Activated T-cell treated with anti-CD3 and anti-CD28 coated beads for 4 hours (primary cell): ENCODE measurements at regions not wholly inside any gene's neighbourhood (a gene's known extent, or its start where the extent isn't known, plus 50 kb on each side); places are given as distances from the start of the nearest gene placed in this dataset.
"Not testable (repeated sequence)": the region's sequence is repeated elsewhere in the genome, so short reads cannot be mapped to it uniquely, and the experiment has no call there.

Experiments used
- DNase-seq: peaks from one replicate; pipeline ENCODE4 v3.0.0-alpha.2; 2020

DNA sequence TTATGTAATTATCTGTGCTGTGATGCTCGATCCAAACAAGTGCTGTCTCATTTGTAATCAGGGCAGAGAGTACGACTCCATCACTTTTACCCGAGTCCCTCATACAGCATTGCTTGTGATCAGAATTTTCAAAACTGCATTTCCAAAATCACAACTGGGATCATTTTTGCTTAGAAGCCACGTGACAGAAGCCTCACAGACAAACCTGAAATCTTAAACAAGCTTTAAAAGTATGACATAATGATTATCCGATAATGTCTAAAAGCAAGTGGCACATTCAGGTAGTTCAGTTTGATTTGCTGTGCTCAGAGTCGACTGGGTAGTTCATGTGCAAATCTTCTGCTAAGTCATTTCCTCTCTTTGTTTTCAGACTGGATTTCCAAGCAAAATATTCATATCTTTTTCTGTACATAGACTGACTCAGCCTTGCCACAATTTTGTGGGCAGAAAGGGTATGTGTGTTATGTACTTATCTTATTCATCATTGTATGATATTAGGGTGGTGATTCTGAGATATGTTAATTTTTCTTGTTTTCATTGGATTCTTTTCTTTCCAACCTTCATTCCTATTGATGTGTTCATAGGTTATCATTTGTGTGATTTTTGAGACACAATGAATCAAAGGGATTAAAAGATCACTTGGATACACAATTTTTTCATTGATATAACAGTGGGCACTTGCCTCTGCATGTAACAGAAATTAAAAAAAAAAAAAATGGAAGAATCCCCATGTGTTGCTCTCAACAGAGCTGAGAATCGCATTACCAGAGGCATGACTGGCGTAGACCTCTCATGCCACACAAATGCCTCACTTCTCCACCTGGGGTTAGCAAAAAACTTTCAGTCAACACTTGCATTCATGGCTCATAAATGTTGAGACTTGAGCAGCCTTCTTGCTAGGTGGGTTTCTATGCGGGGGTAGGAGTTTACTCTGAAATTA, 355.7 kb downstream of the LTN1 start:
- DNase-seq, result no peak

DNA sequence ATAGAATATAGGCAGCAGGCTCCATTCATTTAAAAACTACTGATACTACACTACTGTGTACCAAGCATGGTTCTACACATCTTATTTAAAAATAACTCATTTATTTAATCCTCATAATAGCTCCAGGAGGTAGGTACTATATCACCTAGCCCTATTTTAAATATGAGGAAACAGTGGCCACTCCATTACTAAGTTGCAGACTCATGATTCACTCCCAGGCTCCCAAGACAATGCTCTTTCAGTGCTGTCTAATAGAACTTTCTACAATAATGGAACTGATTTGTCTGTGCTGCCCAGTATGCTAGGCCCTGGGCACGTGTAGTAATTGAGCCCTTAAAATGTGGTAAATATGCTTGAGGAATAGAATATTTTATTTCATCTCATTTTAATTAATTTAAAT, 357.1 kb downstream of the LTN1 start:
- no peak for DNase-seq

DNA sequence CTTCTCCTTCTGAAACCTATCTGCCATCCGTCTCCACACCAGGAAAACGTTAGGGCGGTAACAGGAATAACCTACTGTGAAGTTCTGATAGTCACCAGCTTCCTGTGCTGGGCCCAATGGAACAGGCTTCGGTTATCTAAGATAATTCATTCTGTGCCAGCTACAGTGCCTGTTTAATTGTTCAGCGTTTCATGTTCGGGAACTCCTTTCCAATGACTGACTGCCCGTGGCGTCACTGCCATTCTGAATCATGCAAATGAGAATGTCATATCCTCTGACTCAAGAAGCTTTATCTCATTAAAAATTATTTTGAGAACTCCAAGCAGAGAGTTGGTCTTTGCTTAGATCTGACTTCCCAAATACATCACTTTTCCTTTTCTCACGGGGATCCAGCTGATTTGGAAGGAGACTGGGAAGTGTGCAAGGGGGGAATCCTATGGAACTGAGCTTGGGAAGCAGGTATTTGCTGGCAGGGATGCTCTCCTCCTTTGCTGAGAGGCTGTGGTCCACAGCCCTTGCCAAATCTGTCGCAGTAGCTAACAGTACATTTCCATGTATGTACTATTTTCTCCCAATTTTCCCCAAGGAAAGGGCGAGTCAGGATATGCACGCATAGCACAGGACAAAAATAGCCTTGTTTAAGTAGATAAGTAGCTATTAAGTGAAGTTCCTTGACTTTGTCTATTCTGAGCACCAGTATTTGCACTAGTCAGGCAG, 358.7 kb downstream of the LTN1 start:
- DNase-seq, result no peak

DNA sequence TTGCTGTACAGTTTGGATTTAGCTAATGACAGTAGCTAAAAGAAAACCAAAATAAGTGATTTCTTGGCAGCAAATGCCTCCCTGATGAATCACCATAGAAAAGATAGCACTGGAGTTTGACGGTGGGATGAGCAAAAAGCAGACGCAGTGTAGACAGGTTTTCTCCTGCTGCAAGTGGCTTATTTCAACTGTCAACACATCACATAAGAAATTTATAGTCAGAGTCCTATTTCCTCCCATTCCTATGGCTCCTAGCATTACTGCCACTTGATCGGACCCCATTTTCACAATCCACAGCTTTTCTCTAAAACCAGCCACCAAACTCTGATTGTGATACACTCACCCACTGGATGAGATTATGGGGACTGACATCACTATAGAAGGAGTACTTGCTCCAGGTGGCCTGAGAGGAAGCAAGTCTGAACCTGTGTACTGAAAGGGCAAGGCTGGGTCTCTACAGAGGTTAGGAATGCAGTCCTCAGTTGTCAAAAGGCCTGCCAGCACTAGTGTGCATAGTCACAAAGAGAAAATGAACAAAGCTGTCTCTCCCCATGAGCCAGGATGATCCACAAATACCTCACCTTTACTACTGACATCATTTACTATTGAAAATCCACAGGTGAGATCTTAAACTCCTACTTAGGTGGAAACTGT, 359.8 kb downstream of the LTN1 start:
- DNase-seq, result no peak

DNA sequence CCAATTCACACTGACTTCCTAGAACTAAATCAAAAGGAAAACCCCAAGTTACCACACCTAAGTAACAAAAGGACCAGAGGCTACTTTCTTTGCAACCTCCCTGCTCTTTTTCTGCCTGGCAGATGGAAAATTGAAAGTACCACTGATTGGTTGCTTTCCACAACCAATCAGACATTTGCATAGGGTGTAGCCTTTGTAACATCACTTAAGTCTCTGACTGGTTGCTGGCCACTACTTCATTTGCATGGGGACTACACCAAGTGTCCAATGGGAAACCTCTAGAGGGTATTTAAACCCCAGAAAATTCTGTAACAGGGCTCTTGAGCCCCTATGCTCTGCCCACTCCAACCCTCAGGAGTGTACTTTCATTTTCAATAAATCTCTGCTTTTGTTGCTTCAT, 365.0 kb downstream of the LTN1 start:
- no peak for DNase-seq

DNA sequence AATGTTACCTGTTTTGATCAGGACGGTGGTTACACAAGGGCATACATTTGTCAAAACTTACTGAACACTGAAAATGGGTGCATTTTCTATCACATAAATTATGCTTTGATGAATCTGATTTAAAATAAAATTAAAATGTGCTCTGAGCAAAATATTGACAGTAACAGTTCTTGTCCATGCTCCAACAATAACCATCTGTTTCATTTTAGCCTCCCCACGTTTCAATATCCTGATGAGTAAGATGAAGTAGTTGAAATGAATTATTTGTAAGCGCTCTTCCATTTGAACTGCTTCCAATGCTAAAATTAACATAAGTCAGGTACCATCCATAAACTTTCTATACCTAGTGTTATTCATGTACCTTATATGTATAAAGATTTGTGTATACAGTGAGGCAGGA, 365.4 kb downstream of the LTN1 start:
- no peak for DNase-seq

DNA sequence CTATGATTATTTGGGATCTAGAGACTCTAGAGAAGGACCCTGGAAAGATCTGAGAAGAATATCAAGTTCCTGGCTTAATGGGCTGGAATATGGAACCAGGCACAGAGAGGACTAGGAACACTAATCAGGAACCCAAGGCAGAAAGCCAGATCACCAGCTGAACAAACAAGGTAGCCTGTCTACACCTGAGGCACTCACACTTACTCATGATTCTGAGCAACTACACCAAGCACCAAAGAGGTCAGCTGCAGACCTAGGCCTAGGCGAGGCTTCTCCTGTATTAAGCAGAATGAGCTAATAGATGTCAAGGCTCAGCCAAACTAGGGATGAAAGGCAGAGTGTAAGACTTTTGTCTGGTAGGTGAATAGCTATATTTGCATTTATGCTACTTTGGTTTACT, 368.1 kb downstream of the LTN1 start:
- DNase-seq, result no peak

DNA sequence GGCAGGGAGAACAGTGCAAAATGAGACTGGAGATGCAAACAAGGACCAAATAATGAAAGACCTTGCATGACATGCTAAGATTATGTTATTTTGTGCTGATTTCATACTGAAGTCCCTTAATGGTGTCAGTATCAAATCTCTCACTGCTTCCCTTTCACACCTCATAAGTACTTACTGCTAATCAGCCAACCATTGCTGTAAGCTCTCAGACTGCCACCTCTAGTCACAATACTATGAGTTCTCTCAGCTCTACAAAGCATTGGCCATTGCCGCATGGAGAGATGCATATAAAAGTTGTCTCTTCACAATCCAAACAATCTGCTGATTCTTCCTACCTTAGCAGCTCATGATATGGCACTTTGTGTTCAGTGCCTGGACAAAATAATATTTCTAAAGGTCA, 375.4 kb downstream of the LTN1 start:
- DNase-seq, result no peak

DNA sequence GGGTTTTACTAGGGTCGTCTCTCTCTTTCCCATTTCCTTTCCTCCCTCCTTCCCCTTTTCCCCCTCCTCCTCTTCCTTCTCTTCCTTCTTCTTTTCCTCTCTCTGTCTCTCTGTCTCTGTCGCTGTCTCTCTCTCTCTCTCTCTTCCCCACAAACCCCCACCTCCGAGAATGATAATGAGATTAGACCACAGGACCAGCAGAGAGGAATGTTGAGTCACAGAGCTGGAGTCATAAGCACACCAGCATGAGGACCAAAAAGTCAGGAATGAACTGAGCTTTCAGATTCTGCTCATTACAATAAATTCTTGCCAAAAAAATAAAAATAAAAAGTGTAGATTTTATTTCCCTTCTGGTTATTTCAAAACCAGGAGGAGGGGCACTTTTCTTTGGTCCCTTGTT, 377.4 kb downstream of the LTN1 start:
- DNase-seq, result no peak

DNA sequence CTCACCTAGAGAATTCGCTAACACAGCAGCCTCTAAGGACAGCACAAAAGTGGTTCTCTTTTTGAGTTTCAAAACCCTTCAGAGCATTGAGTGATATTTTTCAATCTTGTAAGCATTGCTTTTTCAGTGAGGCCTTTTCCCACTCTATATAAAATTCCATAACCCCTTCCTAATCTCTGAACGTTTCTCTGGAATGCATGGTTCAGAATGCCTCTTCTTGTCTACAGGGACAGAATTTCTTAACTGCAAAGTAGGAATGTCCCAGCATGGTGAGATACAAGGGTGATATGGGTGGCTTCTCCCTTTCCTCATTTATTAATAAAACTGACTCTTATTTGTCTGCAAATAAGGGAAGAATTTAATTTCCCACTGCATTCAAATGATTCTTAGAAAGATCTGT, 377.9 kb downstream of the LTN1 start:
- no peak for DNase-seq

DNA sequence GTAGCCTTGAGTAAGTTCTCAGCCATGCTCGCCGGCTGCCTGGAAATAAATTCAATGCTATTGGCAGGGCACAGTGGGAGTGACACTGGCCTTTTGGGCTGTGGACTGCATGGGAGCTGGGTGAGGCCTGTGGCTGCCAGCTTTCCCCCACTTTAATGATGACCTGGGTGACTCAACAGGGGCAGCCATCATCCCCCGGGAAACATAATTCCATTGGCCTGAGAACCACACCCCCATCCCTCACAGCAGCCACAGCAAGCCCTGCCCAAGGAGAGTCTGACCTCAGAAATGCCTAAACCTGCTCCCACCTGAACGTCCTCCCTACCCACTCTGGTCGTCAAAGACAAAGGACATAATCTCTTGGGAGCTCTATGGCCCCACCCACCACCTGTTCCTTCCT, 384.0 kb downstream of the LTN1 start:
- no peak for DNase-seq

DNA sequence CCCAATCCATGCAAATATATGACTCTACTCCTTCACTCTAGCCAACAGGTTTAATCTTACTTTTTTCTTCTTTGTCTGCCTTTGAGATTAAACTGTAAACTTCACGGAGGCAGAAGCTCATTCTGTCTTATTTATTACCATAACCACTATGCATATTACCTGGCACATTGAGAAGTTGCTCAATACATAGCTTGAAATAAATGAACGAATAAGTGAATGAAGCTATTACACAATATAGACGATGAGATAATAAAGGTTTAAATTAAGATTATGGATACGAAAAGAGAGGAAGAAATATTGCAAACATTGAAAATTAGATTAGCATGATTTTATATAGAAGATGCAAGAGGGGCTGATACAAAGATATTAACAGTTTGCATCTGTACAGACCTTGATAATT, 385.1 kb downstream of the LTN1 start:
- DNase-seq, result no peak

DNA sequence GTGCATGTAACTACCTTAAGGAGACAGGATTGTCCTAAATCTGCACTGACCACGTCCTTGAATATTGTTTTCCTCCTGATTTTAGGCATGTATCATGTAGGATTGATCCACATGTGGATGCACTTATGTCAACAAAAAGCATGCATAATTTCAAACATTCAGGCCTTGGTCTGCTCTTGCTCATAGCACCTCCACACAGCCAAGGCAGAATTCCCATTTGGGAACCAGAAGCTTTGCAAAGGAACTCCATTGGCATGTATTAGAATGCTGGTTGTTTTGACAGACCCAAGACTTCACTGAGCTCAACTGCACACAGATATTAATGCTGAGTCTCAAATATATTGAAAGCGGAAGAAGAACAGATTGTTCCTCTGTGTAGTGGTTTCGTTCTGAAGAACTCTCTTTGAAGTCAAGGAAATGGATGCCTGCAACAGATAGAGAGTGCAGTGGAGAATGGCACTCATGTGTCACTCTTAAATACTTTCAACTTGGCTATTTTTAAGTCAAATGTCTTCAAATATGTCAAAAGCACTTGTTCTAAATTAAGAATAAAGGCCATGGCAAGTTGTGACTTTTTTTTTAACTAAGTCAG, 387.6 kb downstream of the LTN1 start:
- no peak for DNase-seq

DNA sequence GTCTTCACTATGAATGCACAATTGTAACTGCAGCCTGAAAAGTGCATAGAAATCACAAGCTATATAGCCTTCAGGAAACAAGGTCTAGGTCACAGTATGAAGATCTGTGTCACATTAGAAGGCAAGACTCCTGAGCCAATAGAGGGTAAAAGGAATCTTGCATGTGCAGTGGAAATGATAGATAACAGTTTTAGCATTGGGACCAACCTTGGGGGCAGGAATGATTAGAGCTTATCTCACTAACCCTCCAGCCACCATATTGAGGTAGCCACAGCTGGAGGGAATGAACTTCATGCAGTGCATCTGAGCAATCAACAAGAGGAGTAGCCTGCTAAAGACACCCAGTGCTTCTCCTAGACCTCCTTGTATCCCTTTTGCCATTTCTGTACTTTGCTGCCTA, 390.1 kb downstream of the LTN1 start:
- DNase-seq, result no peak

DNA sequence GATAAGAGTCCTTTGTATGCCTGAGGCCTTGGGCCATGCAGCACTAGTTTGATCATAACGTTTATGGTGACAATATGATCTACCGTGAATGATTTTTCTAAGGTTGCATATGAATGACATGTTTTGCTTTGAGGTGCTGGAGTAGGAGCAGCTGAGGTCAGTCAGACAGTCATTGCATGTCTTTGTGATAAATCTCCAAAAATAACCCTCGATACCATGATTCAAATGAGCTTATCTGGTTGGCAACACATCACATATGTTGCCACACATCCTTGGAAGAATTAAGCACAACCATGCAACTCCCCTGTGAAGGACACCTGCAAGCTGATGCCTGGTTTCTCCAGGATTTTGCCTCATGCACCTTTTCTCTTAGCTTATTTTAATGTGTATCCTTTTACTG, 394.5 kb downstream of the LTN1 start:
- DNase-seq, result no peak

DNA sequence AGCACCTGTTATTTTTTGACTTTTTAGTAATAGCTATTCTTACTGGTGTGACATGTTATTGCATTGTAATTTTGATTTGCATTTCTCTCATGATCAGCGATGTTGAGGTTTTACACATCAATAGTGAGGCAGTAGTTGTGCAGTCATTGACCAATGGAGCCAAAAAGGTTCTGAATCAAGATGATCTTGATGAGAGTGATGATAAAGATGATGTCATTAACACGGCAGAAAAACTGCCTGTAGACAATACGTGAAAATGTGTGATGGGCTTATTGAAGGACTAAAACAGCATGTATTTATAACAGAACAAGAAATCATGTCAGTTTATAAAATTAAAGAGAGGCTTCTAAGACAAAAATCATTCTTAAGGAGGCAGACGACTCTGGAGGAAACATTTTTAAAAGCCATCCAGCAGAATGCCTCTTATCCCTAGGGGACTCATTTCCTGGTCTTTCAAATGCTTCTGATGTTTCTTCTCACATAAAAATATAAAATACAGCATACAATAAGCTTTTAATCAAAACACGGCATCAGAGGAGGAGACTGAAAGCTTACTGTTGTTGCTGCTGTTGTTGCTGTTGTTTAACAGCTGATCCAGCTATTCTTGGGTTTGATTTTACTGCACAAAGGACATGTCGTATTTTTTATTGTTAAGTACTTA, 400.3 kb downstream of the LTN1 start:
- DNase-seq, result no peak

DNA sequence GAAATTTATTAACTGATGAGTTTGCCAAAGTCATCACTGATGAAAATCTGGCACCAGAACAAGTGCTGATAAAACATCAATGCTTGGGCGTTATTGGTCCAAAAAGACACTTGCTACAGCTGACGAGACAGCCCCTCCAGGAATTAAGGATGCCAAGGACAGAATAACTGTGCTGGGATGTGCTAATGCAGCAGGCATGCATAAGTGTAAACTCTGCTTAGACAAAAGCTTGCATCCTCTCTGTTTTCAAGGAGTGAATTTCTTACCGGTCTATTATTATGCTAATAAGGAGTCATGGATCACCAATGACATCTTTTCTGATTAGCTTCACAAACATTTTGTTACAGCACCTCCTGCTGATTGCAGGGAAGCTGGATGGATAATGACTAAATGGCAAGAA, 402.0 kb downstream of the LTN1 start:
- DNase-seq, result no peak

DNA sequence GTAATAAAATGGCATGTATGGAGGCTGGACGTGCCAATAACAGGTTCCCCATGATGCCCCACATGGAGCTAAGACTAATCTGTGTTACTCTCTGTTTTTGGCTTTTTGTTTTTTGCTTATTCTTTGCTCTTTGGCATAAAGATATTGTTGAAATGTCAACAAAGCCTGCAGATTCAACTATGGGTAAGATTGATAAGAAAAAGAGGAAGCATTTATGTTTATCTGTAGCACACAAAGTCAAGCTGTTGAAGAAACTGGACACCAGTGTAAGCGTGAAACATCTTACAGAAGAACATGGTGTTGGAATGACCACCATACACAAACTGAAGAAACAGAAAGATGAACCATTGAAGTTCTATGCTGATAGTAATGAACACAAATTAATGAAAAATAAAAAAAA, 402.7 kb downstream of the LTN1 start:
- DNase-seq, result no peak

DNA sequence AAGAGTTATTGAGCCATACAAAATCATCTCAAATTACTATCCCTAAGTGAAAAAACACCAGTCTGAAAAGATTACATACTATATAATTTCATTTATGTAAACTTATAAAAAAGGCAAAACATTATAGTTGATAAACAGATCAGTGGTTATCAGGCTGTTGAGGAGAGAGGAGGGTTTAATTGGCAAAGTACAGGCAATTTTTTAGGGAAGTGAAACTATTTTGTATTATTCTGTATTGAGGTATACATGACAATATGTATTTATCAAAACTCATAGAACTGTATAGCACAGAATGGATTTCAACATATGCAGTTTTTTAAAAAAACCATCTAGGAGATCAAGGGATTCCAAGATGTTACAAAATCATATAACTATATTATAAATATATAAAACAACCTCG, 403.7 kb downstream of the LTN1 start:
- no peak for DNase-seq

DNA sequence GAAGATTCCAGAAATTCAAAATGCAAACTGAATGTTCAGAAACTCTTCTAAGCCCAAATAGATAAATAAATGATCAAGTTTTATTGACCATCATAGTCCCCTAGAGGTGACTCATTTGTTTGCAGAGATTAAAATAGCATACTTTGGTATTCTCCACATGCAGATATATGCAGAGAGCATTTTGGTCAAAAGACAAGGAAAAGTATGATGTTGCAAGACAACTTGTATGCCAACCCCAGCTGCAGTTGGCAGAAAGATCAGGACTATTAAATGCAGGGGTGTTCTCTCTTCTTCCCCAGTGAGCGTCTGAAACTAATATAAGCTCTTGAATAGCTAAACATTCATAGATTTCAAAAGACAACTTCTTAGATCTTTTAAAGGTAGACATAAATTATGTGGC, 404.9 kb downstream of the LTN1 start:
- no peak for DNase-seq

DNA sequence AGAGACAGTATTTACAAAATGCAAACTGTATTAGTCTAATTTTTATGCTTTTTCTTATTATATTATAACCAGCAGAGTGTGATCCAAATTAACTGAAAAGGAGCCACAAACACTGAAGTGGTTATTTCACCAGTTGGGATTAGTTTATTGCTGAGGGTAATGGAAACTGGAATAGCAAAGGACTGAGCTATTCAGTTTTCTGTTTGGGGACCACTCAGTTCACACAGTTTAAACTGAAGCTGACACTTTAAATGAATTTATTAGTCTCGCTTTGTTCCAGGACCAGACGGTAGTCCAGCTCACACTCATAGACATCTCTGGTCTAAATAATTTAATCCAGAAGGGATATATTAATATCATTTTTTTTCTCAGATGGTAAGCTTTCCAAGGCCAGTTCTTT, 410.7 kb downstream of the LTN1 start:
- no peak for DNase-seq

DNA sequence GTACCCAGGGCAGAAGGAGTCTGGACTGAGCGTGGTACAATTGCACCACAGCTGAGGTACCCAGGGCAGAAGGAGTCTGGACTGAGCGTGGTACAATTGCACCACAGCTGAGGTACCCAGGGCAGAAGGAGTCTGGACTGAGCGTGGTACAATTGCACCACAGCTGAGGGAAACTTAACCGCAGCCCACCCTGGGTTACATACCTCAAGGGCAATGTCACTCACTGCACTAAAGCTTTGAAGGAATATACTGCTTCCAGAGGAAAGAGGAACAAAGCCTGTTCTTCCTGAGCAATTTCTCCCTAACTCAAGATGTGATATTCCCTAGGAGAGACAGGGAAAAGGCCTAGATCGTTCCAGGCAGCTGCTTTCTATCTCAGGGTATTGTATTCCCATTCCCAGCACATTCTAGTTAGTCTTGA, 411.4 kb downstream of the LTN1 start:
- not testable (repeated sequence) for DNase-seq

DNA sequence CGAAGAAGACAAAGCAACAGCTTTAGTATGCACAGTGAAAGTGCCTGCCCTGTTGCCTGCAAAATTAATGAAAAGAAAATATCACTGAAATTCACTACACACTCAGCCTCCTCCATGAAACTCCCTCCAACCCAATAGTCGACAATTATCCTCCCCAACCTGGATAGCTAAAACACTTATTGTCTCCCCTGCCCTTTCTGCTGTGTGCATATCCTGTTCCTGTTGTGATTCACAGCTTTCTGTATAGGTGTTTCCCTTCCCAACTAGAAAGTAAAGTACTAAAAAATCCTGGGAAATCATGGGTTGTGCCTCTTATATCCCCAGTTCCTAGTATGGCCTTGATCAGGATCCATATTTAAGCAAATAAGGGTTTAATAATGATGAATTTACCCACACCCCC, 412.1 kb downstream of the LTN1 start:
- no peak for DNase-seq
